Activated T-helper 17 cell treated with anti-CD3 and anti-CD28 coated beads, Interleukin-2, amount 50 U/mL, for 72 hours (primary cell): ENCODE measurements at regions not wholly inside any gene's neighbourhood (a gene's known extent, or its start where the extent isn't known, plus 50 kb on each side); places are given as distances from the start of the nearest gene placed in this dataset.
A peak's percentile ranks its signal among the peaks of the same experiment; 100 is the strongest.
"Not testable (repeated sequence)": the region's sequence is repeated elsewhere in the genome, so short reads cannot be mapped to it uniquely, and the experiment has no call there.

ENCODE experiments used
- ATAC-seq: fragments of 150-1000 bp; cut with Tn5 transposase; replicated peaks from 2 replicates; pipeline ENCODE4 v1.10.0; 2021; ENCODE audit warnings: mild to moderate bottlenecking, moderate library complexity
- H3K27ac Mint-ChIP-seq: one replicate; pipeline ENCODE4 v1.8.0; 2022; ENCODE audit warnings: mixed read lengths
- H3K27me3 Mint-ChIP-seq: one replicate; pipeline ENCODE4 v1.8.0; 2022; ENCODE audit warnings: mixed read lengths
- H3K36me3 Mint-ChIP-seq: one replicate; pipeline ENCODE4 v1.8.0; 2022; ENCODE audit warnings: low read depth, mild to moderate bottlenecking, mixed read lengths
- H3K4me1 Mint-ChIP-seq: one replicate; pipeline ENCODE4 v1.8.0; 2022; ENCODE audit warnings: mixed read lengths
- H3K4me3 Mint-ChIP-seq: one replicate; pipeline ENCODE4 v1.8.0; 2022; ENCODE audit warnings: mild to moderate bottlenecking, mixed read lengths
- H3K9me3 Mint-ChIP-seq: one replicate; pipeline ENCODE4 v1.8.0; 2022; ENCODE audit warnings: mixed read lengths

DNA sequence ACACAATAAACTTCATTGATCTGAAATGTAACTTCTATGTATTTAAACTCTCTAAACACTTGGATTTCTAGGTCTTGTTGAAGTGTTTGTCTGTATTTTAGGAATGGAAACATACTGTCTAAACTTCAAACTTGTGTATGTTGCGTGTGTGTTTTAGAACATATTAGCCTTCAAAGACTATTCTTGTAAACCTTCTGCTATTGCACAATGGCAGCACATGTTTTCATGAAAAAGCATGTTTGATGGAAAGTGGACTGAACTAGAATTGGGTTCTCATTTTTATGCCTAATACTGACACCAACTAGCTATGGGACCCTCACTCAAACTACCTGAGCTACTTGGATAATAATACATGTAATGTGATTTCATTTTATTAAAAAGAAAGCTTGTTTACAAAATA, 592.6 kb downstream of the IPMK start:
- no peaks in the 10 kb centered on the region for H3K4me1 Mint-ChIP-seq
- no peaks in the 10 kb centered on the region for H3K9me3 Mint-ChIP-seq
- ATAC-seq = no peak
- H3K27ac Mint-ChIP-seq = no peak overlapping the region
- H3K36me3 Mint-ChIP-seq = no peaks in the 10 kb centered on the region
- no peak overlapping the region for H3K4me3 Mint-ChIP-seq
- no peaks in the 10 kb centered on the region for H3K27me3 Mint-ChIP-seq

DNA sequence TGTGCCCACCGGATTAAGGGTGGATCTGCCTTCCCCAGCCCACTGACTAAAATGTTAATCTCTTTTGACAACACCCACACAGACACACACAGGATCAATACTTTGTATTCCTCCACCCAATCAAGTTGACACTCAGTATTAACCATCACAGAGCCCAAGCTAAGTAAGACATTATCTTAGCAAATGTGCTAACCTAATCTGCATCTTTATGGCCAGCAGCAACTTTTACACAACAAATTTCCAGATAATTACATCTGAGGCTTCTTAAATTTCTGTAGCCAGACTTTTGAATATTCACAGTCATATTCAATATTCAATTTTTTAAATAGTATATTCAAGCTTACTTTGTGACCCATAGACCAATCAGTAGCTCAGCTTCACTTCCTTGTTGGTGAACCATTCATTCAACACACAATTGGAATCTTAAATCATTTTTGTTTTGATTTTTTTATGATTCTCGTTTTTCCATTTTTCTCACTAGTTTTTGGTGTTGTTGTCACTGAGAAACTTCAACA, 594.2 kb downstream of the IPMK start:
- no peaks in the 10 kb centered on the region for H3K27me3 Mint-ChIP-seq
- H3K4me3 Mint-ChIP-seq = no peak overlapping the region
- ATAC-seq = no peak
- no peak overlapping the region for H3K27ac Mint-ChIP-seq
- H3K4me1 Mint-ChIP-seq = no peaks in the 10 kb centered on the region
- H3K36me3 Mint-ChIP-seq = no peaks in the 10 kb centered on the region
- H3K9me3 Mint-ChIP-seq = no peaks in the 10 kb centered on the region

- Mint-ChIP-seq H3K27me3 (no peaks in the 10 kb centered on the region), H3K36me3 (no peaks in the 10 kb centered on the region), H3K27ac (no peak overlapping the region), H3K4me3 (no peak overlapping the region), H3K4me1 (no peaks in the 10 kb centered on the region), H3K9me3 (peaks cover 8% of the 10 kb centered on the region)
- no peak for ATAC-seq
These were observed 602.9 kb downstream of the IPMK start for GRCh38 chr10:57664815-57665214.

DNA sequence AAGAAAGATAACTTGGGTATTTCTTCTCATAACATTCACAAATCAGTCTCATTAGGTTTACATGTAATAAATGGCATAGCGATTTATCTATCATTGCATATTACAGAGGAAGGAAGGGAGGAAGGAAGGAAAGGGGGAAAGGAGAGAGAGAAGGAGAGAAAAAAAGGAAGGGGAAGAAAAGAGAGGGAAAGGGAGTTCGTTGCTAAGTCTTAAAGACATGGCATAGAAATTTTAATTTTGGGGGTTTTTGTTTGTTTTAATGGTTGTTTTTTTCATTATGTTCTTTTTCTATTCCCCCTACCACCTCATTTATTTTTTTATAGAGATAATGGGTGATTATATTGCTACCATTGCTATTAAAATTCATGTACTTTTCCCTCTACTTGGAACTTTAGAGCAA, 604.3 kb downstream of the IPMK start:
- H3K4me1 Mint-ChIP-seq = no peaks in the 10 kb centered on the region
- no peak overlapping the region for H3K27ac Mint-ChIP-seq
- ATAC-seq = no peak
- no peak overlapping the region for H3K4me3 Mint-ChIP-seq
- peaks cover 8% of the 10 kb centered on the region for H3K9me3 Mint-ChIP-seq
- no peaks in the 10 kb centered on the region for H3K36me3 Mint-ChIP-seq
- H3K27me3 Mint-ChIP-seq = no peaks in the 10 kb centered on the region

GRCh38 chr10:57661206-57661605, 606.5 kb downstream of the IPMK start:
- Mint-ChIP-seq H3K27me3 (no peaks in the 10 kb centered on the region), H3K9me3 (peaks cover 5% of the 10 kb centered on the region), H3K4me1 (no peaks in the 10 kb centered on the region), H3K4me3 (no peak overlapping the region), H3K36me3 (no peaks in the 10 kb centered on the region), H3K27ac (no peak overlapping the region)
- no peak for ATAC-seq

DNA sequence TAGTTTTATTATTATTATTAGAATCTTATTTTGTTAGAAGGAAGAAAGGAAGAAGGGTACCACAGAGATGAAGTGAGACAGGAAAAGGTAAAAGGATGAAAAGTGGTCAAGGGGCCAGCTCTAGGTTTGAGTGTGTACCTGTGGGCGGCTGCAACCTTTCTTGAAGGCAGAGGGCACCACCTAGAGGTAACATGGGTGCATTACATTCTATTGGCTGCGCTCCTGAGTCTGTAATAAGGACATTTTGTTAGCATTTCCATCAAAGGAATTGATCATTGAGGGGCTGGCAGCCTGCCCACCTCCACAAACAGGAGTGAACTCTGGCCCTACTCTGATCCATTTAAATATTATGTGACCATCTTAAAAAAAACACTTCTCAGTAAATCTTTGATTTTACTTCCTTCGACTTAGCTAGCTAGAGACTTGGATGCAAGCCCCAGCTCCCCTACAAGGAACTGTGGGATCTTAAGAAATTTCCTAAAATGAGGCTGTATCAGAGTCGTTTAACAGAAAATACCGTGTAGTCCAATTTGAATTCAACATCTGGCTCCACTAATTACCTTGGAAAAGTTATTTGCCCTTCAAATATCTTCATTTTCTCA, 610.4 kb downstream of the IPMK start:
- no peak overlapping the region for H3K27ac Mint-ChIP-seq
- no peaks in the 10 kb centered on the region for H3K36me3 Mint-ChIP-seq
- no peaks in the 10 kb centered on the region for H3K9me3 Mint-ChIP-seq
- H3K4me3 Mint-ChIP-seq = no peak overlapping the region
- no peaks in the 10 kb centered on the region for H3K27me3 Mint-ChIP-seq
- no peaks in the 10 kb centered on the region for H3K4me1 Mint-ChIP-seq
- peak; percentile 45 for ATAC-seq

- Mint-ChIP-seq H3K9me3 (no peaks in the 10 kb centered on the region), H3K4me1 (no peaks in the 10 kb centered on the region), H3K27ac (no peak overlapping the region), H3K4me3 (no peak overlapping the region), H3K36me3 (no peaks in the 10 kb centered on the region), H3K27me3 (no peaks in the 10 kb centered on the region)
- no peak for ATAC-seq
These were observed 612.8 kb downstream of the IPMK start for GRCh38 chr10:57654856-57655255.

DNA sequence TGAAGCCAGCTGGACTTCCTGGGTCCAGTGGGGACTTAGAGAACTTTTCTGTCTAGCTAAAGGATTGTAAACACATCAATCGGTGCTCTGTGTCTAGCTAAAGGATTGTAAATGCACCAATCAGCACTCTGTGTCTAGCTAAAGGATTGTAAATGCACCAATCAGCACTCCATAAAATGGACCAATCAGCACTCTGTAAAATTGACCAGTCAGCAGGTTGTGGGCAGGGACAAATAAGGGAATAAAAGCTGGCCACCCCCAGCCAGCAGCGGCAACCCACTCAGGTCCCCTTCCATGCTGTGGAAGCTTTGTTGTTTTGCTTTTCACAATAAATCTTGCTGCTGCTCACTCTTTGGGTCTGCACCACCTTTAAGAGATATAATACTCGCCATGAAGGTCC, 622.6 kb downstream of the IPMK start:
- not testable (repeated sequence) for H3K36me3 Mint-ChIP-seq, H3K27me3 Mint-ChIP-seq, H3K9me3 Mint-ChIP-seq, H3K27ac Mint-ChIP-seq, H3K4me3 Mint-ChIP-seq, H3K4me1 Mint-ChIP-seq, ATAC-seq

DNA sequence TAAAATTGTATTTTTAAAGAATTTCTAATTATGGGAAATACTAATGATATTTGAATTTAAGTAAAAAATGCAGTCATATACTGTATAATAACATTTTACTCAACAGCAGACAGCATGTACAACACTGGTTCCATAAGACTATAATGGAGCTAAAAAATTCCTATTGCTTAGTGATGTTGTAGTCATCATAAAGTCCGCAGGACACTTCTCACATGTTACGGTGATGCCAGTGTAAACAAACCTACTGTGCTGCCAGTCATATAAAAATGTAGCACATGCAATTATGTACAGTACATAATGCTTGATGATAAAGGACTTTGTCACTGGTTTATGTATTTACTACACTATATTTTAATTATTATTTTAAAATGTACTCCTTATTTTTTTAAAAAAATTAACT, 629.3 kb downstream of the IPMK start:
- Mint-ChIP-seq H3K27me3 (no peaks in the 10 kb centered on the region), H3K27ac (no peak overlapping the region), H3K9me3 (peaks cover under 1% of the 10 kb centered on the region), H3K36me3 (no peaks in the 10 kb centered on the region), H3K4me3 (no peak overlapping the region), H3K4me1 (no peaks in the 10 kb centered on the region)
- ATAC-seq = no peak

- no peak overlapping the region for H3K4me3 Mint-ChIP-seq
- peaks cover 4% of the 10 kb centered on the region for H3K9me3 Mint-ChIP-seq
- no peaks in the 10 kb centered on the region for H3K4me1 Mint-ChIP-seq
- H3K36me3 Mint-ChIP-seq = no peaks in the 10 kb centered on the region
- ATAC-seq = no peak
- H3K27me3 Mint-ChIP-seq = no peaks in the 10 kb centered on the region
- H3K27ac Mint-ChIP-seq = no peak overlapping the region
These were observed 639.0 kb downstream of the IPMK start for GRCh38 chr10:57628592-57629284.

DNA sequence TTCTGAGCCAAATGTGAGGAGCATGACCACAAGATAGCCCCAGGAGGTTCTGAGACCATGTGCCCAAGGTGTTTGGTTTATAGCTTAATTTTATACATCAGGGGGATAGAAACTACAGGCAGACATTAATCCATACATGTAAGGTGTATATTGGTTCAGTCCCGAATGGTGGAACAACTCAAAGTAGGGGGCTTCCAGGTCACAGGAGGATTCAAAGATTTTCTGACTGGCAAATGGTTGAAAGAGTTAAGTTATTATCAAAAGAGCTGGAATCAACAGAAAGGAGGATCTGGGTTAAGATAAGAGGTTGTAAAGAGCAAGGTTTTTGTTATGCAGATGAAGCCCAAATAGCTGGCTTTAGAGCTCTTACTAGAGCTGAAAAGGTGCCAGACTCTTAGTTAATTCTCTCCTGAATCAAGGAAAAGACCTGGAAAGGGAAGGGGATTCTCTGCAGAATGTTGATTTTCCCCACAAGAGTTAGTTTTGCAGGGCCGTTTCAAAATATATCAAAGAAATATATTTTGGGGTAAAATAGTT, 640.0 kb downstream of the IPMK start:
- H3K27me3 Mint-ChIP-seq = no peaks in the 10 kb centered on the region
- no peak overlapping the region for H3K27ac Mint-ChIP-seq
- H3K4me3 Mint-ChIP-seq = no peak overlapping the region
- no peaks in the 10 kb centered on the region for H3K36me3 Mint-ChIP-seq
- H3K9me3 Mint-ChIP-seq = no peaks in the 10 kb centered on the region
- no peaks in the 10 kb centered on the region for H3K4me1 Mint-ChIP-seq
- ATAC-seq = no peak

GRCh38 chr10:57624856-57625592, 642.7 kb downstream of the IPMK start:
- no peaks in the 10 kb centered on the region for H3K36me3 Mint-ChIP-seq
- no peaks in the 10 kb centered on the region for H3K9me3 Mint-ChIP-seq
- no peaks in the 10 kb centered on the region for H3K27me3 Mint-ChIP-seq
- ATAC-seq = no peak
- no peak overlapping the region for H3K27ac Mint-ChIP-seq
- no peaks in the 10 kb centered on the region for H3K4me1 Mint-ChIP-seq
- no peak overlapping the region for H3K4me3 Mint-ChIP-seq

GRCh38 chr10:57624066-57624465, 643.6 kb downstream of the IPMK start:
- ATAC-seq = no peak
- H3K4me1 Mint-ChIP-seq = no peaks in the 10 kb centered on the region
- no peak overlapping the region for H3K27ac Mint-ChIP-seq
- H3K9me3 Mint-ChIP-seq = no peaks in the 10 kb centered on the region
- no peaks in the 10 kb centered on the region for H3K36me3 Mint-ChIP-seq
- H3K4me3 Mint-ChIP-seq = no peak overlapping the region
- H3K27me3 Mint-ChIP-seq = no peaks in the 10 kb centered on the region

DNA sequence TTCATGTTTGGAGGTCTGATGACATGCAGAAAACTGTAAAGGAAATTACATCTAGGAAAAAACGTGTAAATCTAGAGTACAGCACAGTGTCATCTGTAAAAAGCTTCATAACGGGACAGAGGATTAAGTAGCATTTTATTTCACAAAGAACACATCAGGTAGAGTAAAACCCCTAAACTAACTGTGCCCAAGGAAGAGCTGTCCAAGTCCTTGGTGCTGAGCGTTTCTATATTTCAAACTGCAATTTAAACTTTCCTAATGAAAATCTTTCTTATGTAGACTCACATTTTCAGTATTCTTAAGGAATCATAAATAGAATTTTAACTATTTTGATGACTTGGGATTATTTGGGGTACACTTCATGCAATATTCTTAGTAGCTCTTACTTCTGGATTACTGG, 646.2 kb downstream of the IPMK start:
- no peaks in the 10 kb centered on the region for H3K9me3 Mint-ChIP-seq
- H3K36me3 Mint-ChIP-seq = no peaks in the 10 kb centered on the region
- H3K4me3 Mint-ChIP-seq = no peak overlapping the region
- no peaks in the 10 kb centered on the region for H3K4me1 Mint-ChIP-seq
- ATAC-seq = no peak
- H3K27ac Mint-ChIP-seq = no peak overlapping the region
- no peaks in the 10 kb centered on the region for H3K27me3 Mint-ChIP-seq

DNA sequence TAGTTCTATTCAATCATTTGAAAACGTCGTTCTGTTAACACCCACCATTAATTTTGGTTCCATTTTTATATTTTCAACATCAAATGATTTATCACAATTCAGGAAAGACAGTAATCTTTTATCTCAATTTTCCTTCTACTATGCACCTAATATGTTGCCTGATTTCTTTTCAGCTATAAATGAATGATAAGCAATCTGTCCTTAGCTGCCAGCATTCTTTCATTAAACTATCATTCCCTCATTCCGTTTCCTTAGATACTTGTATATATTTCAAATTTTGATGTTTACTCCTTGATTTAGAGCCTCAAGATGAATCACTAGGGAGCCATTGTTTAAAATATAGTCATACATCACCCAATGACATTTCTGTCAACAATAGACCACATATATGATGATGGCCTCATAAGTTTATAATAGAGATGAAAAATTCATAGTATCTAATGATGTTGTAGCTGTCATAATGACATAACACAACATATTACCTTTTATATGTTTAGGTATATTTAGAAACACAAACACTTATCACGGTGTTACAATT, 661.7 kb downstream of the IPMK start:
- no peaks in the 10 kb centered on the region for H3K36me3 Mint-ChIP-seq
- H3K27ac Mint-ChIP-seq = no peak overlapping the region
- H3K9me3 Mint-ChIP-seq = peaks cover 5% of the 10 kb centered on the region
- no peak overlapping the region for H3K4me3 Mint-ChIP-seq
- H3K4me1 Mint-ChIP-seq = no peaks in the 10 kb centered on the region
- H3K27me3 Mint-ChIP-seq = no peaks in the 10 kb centered on the region
- ATAC-seq = no peak
